Raji (cell line): ENCODE measurements at regions not wholly inside any gene's neighbourhood (a gene's known extent, or its start where the extent isn't known, plus 50 kb on each side); places are given as distances from the start of the nearest gene placed in this dataset.

Experiments
- POLR2A ChIP-seq: IDR thresholded peaks from 2 replicates; pipeline ENCODE4 v1.6.1; 2011; ENCODE audit warnings: low read depth, low read length, control low read depth; ENCODE audit not compliant: insufficient read depth

DNA sequence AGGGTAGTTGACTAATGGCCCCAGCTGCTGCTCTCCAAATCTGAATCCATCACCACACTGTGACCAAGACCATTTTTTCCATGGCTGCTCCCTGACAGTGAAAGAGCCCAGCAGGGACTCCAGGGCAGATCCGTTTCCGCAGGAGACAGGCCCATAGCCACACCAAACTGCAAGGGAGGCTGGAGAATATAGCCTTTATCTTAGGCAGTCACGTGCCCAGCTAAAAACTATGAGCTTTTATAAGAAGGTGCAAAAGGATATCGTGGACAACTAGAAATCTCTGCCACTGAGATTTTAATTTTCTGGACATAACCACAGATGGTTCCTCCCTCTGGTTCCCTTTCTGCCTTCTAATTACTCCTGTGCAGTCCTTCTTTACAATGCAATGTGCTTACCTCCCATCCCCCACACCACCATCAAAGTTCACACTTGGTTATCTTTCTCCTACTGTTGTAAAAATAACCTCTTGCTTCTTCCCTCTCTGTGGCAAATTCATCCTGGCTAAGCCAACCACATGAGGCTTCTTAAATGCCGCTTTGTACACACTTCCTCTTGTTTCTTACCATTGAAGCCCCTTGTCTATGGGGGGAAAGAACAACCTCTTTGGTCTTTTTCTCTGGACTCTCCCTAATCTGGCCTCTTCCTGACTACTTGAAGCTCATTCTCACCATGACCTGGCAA lies 233.7 kb downstream of the SHQ1 start:
- no peak for TF ChIP-seq POLR2A

DNA sequence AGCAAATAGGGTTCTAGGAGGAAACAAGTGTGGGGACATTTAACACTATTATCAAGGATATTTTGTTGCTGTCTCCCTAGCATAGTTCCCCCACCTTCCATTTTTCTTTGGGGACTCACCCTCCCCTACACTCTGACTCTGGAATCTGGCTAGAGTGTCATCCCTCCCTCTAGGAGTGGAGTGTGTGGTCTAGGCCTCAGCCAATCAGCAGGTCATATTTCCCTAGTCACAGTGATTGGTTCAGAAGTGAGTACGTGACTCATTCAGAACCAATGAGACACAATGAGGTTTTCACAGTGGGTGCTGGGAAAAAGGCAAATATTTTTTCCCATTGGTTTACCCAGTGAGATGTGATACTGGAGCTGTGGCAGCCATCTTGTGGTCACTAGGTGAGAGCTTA lies 234.4 kb downstream of the SHQ1 start:
- TF ChIP-seq POLR2A, result no peak

DNA sequence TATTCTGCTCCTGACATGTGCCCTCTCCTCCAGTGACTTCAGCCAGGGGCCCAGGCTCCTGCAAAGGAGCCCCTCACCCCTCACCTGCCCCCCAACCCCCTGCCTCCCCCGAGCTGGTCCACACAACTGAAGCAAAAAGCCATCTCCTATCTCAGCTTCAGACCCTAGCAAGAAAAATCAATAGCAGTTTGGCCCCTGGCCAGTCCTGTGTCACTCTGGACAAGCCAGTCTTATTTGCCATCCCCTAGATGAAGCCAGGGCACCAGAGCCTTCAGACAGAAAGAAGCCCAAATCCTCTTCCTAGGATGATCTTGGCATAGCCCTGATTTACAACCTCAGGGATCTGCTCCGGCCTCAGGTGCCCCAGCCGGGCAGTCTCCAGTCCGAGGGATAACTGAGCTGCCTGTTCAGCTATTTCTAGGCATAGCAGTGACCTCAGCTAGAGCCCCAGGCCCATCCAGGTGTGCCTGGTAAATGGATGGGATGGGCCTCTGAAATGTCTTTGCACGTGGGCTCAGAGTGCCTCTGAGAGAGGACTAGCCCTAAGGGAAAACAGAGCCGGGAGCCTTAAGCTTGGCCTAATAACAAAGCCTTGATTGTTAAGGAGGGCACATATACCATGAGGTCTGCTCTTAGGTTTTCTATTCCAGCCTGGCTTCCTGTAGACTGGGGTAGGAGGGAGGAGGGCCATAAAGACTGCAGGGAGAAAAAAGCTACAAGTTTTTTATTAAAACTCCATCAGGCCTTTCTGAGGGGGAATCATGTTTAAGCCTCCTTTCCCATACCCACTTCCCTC lies 242.0 kb downstream of the SHQ1 start:
- no peak for TF ChIP-seq POLR2A

DNA sequence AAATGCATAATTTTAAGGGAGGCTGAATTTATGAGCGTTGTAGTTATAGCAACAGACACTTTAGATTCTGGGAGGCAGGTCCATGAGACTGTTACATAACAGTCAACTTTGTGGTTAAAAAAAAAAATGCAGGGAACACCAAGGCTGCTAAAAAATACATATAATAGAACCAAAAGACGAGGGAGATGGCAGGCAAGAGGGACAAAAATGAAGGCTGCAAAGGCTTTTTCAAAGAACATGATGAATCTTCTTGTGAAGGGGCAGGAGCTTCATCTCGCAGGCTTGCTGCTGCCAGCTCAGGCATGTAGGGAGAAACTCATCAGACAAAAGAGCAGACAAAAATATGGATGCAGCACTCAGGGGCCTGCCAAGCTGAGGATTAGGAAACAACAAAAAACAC lies 243.9 kb downstream of the SHQ1 start:
- TF ChIP-seq POLR2A, result no peak

DNA sequence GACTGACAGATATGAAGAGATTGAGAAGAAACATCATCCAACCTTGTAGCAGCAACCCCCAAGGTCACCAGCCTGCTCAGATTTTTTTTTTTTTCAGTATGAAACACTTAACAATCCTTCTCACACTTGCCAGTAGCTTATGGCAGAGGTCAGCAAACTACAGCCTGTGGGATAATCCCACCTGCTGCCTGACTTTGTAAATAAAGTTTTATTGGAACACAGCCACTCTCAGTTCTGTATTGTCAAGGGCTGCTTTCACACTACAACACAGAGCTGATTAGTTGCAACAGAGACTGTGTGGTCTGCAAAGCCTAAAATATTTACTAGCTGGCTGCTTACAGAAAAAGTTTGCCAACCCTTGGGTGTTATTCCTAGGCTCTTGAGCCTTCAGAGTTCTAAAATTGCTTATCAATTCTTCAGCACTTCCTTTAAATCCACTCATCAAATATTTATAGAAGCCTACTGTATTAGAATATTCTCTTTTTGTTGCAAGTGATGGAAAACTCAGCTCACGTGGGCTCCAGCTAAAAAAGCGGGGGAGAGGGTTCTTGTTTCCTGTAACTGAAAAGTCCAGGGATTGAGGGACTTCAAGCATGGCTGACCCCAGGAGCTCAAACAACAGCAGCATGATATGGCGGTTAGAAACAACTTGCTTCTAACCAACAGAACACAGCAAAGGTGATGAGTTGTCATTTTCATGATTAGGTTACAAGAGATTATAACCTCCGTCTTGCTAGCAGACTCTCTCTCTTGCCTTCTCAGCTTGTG lies 246.1 kb downstream of the SHQ1 start:
- no peak for TF ChIP-seq POLR2A

DNA sequence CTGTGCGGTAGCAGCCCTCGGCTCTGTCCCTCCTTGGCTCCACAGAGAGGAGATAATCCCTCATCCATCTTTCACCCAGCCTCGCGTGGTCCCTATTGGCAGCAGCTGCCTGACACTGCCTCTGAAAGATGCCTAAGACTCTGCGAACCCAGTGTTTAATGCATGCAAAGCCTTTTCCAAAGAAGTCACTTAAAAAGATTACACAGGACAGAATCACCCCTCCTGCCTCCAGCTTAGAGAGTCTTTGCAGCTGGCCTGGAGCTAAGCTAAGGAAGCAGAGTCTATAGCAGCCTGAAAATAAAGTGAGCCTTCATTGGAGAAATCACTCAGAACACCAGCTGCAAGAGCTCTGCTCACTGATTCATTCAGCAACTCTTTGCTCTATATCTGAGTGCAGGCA lies 247.2 kb downstream of the SHQ1 start:
- no peak for TF ChIP-seq POLR2A

DNA sequence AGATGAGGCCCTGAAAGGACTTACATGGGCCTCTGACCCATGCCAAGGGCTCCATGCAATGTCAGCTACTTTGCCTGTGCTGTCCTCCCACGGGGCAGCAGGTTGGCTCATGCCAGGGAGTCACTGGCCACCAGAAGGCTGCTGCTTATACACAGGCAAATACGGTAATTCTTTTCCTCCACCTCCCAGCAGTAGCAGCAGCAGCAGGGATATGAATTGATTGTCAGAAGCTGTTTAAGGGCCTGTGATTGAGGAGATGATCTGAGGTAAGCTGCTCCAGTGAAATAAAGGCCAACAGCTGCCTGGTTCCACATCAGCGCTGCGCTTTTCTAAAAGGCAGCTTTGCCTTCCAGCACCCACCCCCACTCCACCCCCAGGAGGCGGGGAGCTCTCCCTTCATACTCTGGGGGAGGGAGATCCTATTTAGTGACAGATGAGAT lies 250.5 kb downstream of the SHQ1 start:
- no peak for TF ChIP-seq POLR2A

DNA sequence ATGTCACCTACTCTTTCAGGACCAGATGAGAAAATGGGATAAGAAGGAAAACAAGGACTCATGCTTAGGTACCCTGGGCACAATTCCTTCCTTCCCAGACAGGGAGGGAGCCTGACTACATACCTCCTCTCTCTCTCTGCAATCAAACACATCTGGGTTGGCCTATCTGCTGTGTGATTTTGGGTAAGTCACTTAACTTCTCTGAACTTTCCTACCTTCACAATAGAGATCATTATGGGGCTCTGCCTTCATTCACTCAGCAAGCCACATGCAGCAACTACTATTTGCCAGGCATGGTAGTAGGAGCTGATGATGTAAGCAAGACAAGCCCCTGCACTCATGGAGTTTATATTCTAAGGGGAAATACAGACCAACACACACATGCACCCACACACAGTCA lies 251.2 kb downstream of the SHQ1 start:
- TF ChIP-seq POLR2A, result no peak

DNA sequence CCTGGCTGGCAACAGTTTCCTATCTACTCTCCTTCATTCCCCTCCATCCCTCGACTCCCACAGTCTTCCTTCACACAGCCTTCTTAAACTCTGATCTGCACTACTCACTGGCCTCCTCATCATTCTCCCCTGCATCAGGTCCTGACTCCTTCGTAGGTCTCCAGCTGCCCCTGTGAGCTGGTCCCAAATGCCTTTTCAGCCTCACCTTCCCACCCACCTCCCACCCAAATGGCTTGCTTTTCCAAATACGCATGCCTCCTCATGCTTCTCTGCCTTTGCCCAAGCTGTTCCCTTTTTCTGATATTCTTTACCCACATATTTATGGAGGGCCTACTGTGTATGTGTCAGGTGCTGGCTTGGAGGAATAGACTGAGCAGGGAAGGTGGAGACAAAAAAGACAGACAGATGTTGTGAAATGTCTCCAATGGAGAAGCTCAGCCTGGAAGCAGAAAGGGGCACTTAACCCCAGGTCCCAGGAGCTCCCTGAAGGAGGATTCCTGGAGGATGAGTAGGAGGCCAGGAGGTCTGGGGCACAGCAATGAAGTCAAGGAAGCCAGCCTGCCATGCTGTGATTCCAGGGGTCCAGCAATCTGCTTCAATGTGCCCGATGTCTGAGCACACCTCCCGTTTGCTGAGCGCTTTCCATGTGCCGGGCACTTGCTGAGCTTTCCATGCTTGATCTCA lies 252.2 kb downstream of the SHQ1 start:
- no peak for TF ChIP-seq POLR2A

DNA sequence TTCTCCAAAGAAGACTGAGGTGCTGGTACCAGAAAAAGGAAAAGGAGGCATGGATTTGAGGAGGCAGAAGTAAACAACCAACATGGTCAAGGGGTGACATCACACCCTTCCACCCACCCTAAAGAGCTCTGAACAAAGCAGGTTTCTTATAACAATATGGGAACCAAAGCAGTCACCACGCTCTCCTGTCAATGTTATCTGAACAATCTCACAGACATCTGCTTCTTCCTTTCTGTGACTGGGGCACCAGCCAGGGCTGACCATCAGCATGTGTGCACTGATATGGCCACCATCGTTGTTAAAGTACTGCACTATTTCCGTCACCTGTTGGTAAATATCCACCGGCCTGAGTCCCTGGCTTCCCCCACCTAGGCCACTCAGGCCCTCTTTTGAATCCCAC lies 252.9 kb downstream of the SHQ1 start:
- TF ChIP-seq POLR2A, result no peak

DNA sequence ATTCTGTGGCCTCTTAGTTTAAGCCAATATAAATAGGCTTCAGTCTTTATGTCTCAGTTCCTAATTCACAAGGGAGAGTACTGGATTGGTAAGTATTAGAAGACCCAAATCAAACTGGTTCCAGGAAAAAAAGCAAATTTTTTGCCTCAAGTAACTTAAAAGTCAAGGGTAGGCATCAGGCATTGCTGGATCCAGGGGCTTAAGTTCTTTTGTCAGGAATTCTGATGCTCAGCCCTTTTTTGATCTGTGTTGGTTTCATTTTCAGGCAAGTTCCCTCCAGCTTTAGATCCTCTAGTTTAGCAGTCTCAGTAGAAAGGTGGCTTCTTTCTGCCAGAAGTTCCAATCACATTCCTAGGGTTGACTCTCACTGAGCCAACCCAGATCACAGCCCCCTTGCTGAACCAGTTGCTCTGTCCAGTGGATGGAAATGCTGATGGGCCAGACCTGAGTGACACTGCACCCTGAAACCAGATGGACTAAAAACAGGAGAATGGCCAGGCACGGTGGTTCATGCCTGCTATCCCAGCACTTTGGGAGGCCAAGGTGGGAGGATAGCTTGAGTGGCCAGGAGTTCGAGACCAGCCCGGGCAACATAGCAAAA lies 253.5 kb downstream of the SHQ1 start:
- TF ChIP-seq POLR2A, result no peak

DNA sequence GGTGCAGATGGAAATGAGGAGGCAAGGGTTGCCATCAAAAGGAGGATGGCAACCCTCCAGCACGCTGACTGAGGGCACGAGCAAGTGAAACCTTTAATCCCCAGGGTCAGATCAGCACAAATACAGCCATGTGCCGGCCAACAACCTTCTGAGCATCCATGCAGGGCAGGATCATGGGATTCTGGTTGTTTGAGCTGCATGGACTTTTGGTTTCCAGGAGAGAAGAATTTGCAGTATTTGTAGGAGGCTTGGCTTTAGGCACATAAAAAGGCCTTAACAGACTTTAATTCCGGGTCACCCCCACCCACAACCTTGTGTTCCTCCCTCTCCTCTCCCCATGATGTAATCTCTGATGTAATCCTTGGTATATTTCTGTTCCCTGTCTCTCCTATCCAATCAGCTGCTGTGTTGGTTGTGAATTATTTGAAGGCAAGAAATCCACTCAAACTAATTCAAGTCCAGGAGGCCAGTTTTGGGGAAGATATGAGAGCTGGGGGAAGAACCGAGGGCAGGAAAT lies 254.3 kb downstream of the SHQ1 start:
- TF ChIP-seq POLR2A, result no peak

DNA sequence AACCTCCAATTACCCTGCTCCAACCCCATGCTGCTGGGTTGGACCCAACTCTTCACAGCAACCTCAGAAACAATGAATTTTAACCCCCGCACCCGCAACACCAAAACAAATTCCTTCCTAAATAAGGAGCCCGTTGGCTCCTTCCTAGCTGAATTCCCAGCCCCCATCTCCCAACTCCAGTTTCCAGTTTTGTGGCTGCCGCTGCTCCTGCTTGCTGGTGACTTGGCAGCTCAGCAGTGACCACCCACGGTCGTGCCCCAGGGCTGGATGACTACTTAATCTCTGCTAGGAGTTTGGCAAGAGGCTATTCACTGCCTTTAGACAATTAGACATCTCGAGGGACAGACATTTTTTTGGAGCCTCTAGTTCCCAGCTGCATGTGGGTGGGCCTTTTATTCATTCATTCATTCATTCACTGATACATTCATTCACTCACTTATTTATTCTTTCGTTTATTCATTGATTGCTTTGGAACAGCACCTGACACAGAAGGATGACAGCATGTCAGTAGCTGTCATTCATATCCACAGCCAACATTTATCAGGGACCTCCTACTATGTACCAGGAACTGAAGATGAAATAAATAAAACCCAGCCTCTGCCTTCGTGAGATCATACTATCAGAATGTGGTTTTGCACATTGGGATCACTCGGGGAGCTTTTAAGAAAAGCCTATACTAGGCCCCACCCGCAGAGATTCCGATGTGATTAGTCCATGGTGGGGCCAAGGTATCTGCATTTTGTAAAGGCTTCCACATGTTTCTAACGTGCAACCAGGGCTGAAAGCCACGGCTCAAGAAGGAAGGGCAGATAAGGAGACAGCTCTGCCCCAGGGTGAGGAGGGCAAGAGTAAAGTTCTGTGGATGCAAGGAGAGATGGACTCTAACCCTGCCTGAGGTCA lies 256.5 kb downstream of the SHQ1 start:
- no peak for TF ChIP-seq POLR2A
